GM21526 (cell line): ENCODE measurements at regions not wholly inside any gene's neighbourhood (a gene's known extent, or its start where the extent isn't known, plus 50 kb on each side); places are given as distances from the start of the nearest gene placed in this dataset.

ENCODE experiments used
- ATAC-seq: cut with Tn5 transposase; IDR thresholded peaks from one replicate; pipeline ENCODE4 v1.9.1; 2021; ENCODE audit warnings: moderate library complexity; ENCODE audit not compliant: unreplicated experiment, low FRiP score

DNA sequence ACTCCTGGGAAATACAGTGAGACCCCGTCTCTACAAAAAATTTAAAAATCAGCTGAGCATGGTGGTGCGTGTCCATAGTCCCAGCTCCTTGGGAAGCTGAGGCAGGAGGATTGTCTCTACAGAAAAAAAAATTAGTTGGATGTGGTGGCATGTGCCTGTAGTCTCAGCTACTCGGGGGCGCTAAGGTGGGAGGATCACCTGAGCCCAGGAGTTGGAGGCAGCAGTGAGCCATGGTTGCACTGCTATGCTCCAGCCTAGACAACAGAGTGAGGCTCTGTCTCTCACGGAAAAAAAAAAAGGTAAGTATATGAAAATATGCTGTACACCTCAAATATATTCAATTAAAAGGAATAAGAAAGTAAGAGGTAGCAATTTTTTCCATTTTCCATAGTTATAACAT lies 92.5 kb upstream of the TGIF1 start:
- no peak for ATAC-seq

DNA sequence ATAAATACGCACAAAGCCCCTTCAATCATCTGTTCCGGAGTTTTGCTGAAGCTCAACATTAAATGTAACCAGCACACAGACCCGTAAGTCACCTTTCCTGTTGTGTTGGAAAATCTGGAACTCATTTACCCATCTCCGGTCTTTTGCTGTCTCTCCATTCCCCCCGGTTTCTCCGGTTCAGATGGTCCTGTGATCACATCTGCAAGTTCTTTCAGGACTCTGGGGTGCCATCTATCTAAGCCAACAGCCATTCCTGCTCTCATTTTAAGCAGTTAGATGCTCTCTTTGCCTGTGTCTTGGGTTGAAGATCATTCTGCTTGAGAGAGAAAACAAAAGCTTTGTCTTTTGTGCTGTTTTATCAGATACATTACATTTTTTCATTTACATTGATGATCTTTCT lies 91.7 kb upstream of the TGIF1 start:
- ATAC-seq = no peak

DNA sequence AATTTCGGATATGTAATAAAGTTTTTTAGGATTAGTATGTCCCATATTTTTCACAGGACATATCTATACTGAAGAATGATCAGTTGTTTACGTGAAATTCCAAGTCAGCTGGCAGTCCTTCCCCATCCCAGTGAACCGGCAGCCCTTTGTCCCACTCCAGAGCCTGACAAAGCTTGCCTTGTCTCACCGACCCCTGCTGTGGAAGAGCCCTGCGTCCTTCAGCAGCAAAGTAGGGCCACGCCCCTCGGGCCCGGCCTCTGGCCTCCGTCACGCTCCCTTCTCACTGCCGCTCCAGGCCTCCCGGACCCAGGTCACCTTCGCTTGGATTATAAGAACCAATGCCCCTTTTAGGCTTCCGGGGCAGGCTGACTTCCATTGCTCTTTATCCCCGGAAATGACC lies 89.8 kb upstream of the TGIF1 start:
- no peak for ATAC-seq

DNA sequence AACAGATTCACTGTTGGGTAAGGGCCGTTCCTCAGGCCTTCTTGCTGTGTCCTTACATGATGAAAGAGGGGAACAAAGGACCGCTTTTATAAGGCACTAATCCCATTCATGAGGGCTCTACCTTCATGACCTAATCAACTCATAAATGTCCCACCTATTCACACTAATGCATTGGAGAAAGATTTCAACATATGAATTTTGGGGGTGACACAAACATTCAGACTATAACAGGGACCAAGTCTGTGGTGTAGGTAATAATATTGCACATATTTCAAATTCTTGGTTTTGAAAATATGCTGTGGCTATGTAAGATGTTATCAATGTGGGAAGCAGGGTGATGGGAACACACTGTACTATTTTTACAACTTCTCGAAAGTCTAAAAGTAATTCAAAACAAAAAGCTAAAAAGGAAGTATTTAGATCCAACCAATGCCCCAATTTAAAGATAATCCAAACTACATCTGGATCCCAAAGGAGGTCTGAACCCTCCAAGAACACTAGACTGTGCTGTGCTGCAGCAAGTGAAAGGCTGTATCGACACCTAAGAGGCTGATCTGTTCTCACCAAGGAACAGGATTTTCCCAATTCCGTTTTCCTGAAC lies 82.4 kb upstream of the TGIF1 start:
- ATAC-seq = no peak

DNA sequence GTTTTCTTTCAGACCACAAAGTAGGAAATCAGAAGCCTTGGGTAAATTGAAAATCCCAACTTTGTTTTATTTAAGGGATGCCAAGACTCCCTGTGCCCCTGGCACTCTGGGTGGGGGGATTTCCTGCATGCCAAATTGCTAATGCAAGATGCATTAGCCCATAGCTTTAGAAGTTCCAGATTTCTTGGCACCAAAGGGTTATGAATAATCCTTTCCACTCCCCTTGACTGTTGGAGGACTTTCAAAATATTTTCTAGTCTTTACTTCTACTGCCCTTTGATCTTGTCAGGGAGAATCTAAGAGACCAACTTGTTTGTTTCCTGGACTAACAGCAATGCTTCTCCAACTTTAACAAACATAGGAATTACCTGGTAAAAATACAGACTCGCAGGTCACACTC lies 81.8 kb upstream of the TGIF1 start:
- no peak for ATAC-seq

DNA sequence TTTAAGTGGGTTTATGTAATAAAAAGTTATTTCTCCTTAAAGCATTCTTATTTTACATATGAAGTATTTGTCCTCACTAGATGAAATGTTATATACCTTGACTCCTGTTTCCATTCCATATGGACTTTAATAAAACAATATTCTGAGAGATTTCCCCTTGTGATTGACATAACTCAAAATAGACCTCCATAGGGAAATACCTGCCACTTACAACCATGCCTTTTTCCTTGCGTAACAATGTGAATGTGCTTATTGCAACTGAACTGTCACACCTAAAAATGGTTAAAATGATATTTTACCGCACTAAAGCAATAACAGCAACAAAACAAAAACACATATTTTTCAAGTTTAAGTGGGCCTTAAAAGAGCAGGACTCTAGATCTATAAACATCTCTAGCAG lies 70.3 kb upstream of the TGIF1 start:
- ATAC-seq = no peak

DNA sequence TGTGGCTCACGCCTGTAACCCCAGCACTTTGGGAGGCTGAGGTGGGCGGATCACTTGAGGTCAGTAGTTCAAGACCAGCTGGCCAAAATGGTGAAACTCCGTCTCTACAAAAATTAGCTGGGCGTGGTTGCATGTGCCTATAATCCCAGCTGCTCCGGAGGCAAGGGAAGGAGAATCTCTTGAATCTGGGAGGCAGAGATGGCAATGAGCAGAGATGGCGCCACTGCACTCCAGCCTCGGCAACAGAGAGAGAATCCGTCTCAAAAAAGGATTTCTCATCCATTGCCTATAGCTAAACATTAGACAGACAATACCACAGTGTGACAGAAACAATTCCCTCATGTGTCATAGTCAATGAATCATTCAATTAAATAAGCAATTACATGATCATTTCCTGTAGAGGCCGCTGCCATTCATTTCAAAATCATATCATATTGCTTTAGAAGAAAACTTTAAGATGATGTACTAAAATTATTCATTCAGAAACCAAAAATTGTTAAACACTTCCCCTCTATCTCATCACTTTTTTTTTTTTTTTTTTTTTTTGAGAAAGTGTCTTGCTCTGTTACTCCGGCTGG lies 69.5 kb upstream of the TGIF1 start:
- ATAC-seq = no peak

DNA sequence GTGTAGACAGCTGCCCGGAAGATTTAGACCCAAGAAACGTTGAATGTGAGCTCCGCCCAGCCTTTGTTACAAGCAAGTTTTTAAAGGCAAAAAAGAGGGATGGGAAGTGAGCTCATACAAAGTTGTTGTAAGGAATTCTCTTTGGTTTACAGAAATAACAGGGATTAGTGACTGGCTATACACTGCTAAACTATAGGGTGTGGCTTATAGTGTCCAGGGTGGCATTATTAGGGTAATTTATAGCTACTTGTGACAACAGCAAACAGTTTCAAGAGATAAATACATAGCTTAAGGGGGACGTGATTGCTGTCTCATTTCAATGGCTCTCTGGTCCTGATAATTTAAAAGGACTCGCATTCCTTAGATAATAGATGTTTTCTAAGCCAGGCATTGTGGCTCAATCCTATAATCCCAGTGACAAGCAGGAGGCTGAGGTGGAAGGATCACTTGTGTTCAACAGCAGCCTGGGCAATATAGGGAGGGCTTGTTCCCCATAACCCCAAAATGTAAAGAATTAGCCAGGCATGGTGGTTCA lies 66.5 kb upstream of the TGIF1 start:
- ATAC-seq = no peak

DNA sequence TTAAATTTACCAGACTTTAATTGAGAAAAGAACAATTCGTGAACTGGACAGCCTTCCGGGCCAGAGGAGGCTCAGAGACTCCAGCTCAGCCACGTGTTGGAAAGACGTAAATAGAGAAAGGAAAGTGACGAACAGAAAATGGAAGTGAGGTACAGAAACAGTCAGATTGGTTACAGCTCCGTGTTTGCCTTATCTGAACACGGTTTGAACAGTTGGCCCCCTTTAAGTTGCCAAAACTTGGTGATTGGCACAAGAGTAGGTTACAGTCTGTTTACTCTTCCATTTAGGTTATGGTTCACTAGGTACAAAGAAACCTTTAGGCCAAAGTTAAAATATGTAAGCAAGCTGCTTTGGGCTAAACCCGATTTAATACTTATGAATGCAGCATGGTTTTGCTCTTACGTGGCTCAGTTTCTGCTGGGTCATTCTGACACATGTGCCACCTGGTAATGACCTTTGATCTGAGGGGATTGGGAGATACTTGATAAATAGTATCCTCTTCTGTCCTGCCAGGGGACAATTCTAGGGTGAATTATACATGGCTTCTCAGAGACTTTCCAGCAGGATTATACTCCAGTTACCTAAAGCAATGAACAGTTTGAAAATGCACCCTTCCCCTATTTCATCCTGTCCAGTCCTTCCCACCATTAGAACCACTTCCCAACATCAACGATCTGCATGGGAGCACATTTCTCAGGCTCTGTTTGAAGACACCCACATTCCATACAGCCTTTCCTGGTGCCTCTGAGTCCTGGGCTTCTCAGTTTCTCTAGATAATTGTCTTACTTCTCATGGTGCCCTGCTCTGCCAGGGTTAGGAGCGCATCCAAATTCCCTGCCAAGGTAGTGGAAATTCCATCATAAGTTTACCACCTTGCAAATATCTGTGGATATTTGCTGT lies 65.1 kb upstream of the TGIF1 start:
- ATAC-seq = peak; percentile 93

DNA sequence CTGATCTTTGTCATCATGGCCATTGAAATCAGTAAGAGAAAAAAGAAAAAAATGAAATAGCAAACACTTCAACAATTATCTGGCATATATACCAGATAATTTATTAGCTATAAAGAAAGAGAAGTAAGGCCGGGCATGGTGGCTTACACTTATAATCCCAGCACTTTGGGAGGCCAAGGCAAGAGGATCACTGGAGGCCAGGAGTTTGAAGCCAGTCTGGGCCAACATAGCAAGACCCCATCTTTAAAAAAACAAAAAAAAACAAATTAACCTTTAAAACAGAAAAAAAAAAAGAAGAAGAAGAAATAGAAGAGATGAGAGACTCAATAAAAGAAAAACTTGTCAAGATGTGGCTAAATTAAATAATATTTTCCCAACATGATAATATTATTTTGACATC lies 61.6 kb upstream of the TGIF1 start:
- ATAC-seq = no peak

DNA sequence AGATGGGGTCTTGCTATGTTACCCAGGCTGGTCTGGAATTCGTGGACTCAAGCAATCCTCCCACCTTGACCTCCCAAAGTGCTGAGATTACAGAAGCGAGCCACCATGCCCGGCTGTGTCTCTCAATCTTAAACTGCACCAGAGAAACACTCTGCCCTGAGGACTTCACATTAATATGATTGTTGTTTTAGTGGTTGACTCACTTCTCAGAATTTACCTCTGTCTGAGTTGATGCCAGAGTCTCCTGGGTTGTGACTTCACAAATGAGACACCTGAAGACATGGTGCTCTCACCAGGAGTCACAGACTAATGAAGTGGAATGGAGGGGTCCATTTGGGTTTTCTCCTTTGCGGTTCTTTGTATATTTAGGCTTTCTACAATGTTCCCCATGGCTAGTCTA lies 61.0 kb upstream of the TGIF1 start:
- ATAC-seq = no peak

DNA sequence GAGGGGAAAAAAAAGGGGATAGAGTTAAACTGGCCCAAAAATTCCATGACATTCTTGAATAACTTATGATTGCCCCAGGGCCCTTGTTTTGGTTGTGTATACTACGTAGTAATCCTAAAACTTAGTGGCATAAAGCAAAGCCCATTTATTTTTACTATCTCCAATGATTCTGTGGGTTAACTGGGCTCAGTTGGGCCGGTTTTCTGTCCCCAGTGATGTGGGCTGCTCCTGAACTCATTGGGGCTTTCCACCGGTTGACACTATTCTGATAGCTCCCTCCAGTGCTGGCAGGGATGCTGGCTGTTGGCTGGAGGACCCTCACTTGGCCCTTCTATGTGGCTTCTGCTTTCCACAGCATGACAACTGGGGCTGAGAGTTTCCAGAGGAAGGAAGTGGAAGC lies 60.0 kb upstream of the TGIF1 start:
- no peak for ATAC-seq

DNA sequence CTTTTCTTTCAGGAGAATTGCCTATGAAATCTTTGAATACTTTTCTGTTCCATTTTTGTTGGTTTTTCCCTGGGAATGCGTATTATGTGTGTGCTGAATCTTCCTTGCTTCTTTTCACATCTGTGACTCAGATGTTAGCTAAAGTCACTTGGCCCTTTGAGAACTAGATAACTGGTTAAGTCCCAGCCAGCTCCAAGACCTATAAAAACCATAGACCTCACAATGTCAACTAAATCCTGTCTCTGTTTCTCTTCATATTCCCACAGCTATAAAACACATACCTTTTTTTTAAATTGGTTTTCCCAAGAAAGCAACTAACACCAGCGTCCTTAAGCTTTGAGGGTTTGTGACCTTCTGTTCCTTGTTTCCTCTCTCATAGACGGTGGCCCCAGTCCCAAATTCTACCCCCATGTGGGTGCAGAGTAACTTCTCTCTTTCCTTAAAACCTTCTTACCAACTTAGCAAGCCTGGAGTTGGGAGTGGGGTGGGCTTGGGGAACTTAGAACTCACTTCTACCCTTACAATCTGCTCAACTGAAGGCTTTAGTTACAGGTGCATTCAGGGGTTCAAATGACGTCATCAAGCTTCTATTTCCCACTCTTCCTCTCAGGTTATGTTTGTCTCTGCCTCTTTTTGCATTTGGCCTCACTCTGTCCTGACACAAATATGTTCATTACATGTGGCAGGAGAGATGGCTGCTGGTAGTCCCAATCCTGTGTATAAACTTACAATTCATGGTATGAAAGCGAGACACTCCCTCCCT lies 58.1 kb upstream of the TGIF1 start:
- ATAC-seq = no peak

DNA sequence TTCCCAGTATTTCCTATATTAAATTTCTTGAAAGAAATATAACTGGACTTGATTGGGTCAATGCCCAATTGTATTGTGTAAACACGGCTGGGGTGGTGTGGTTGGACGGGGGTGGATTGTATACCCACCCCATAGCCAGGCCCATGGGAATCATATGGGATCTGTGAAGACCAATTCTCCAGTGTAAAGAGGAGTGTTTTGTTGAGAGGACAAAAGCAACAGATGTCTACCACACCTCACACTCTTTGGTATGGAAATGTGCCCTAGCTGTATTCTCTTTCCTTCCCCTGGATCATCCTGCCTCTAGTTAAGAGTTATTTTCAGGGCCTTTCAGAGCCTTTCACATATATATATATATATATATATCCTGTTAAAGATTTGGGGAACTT lies 57.5 kb upstream of the TGIF1 start:
- no peak for ATAC-seq

DNA sequence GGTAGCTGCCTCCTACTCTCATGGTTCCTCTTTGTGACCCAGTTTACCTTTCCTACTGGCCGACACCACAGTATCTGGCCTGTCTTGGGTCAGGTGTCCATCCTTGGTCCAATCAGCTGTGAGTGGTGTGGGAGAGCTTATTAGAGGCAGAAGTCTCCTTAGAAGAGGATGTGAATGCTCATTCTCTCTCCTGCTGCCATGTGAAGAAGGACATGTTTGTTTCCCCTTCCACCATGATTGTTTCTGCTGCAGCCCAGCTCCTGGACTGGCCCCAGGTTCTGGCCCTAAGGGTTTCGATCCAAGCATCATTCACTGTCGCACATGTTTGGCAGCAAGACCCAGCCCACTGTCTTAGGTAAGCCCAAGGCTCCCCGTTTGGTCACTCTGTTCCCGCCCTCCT lies 55.3 kb upstream of the TGIF1 start:
- ATAC-seq = no peak

DNA sequence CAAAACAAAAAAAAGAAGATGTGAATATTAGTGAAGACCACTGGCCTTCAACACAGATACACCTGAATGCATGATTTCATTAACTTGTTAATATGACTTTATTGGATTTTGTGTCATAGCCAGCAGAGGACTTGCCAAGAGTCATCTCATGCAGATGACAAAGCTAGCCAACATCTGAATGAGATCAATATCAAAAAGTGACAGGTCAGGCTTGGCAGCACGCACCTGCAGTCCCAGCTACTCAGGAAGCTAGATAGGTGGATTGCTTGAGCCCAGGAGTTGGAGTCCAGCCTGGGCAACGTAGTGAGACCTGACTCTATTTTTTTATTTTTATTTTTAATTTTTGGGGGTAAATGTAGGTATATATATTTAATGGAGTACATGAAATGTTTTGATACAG lies 54.5 kb upstream of the TGIF1 start:
- ATAC-seq = no peak

DNA sequence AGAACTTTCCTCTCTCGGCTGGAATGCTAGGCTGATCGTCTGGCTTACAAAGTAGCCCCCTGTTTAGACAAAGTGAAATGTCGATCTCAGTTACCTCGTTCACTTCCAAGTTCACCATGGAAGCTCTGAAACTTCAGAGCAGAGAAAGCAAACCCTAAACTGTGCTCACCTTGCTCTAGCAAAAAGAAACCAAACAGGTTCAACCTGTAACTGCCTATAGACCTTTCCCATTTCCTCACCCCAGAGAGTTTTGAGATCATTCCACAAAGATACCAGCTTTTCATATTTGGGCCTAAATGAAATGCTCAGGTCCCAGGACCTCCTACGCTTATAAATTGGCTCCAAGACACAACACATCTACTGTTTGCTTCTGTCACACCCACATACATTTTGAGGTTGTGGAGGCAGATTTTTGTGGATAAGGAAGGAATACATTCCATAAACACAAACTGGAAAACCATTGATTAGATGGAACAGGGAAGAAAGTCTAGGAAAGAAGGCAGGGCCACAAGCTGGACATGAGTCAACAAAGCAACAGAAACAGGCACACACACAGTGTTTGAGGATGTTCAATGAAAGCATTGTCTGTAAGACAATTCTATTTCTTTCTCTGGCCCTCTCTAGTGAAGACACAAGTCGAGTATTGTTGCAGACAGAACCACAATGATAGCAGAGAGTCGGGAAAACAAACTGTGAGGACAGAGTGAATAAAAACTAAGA lies 52.8 kb upstream of the TGIF1 start:
- no peak for ATAC-seq

DNA sequence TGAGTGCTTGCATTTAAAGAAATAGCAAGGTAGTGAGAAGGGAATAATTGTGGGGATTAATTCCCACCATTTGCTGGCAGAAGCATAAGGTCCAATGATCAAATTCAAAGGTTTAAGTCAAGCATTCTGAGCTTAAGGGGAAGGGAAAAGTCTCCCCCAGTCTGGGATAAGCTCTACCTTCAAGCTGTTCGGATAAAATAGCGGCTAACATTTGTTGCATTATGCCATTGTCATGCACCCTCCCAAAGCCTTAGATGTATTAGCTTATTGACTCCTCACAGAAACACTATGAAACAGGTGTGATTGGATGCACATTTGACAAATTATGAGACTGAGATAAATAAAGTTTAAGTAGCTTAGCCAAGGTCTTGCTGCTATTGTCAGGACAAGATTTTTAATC lies 52.2 kb upstream of the TGIF1 start:
- no peak for ATAC-seq
